Progenitor cell of endocrine pancreas (in vitro differentiated cells): ENCODE measurements at regions not wholly inside any gene's neighbourhood (a gene's known extent, or its start where the extent isn't known, plus 50 kb on each side); places are given as distances from the start of the nearest gene placed in this dataset.

ENCODE experiments used
- DNase-seq: peaks from one replicate; pipeline ENCODE4 v3.0.0; 2021; ENCODE audit warnings: low spot score; ENCODE audit not compliant: unreplicated experiment
- H3K27ac Mint-ChIP-seq: 2 replicates; pipeline ENCODE4 v1.8.0; 2021; ENCODE audit warnings: mild to moderate bottlenecking, moderate library complexity, mixed read lengths
- H3K27me3 Mint-ChIP-seq: 2 replicates; pipeline ENCODE4 v1.8.0; 2021; ENCODE audit warnings: mixed read lengths
- H3K36me3 Mint-ChIP-seq: 2 replicates; pipeline ENCODE4 v1.8.0; 2022; ENCODE audit warnings: mixed read lengths; ENCODE audit not compliant: insufficient read depth
- H3K4me1 Mint-ChIP-seq: 2 replicates; pipeline ENCODE4 v1.8.0; 2021; ENCODE audit warnings: low read depth, mixed read lengths
- H3K4me3 Mint-ChIP-seq: 2 replicates; pipeline ENCODE4 v1.8.0; 2021; ENCODE audit warnings: low read depth, mild to moderate bottlenecking, moderate library complexity, mixed read lengths
- H3K9me3 Mint-ChIP-seq: 2 replicates; pipeline ENCODE4 v1.8.0; 2021; ENCODE audit warnings: low read depth, mixed read lengths
- CTCF ChIP-seq: fragments of 200-600 bp; sonication (generic); IDR thresholded peaks from one replicate; pipeline ENCODE4 v1.5.0; 2021; ENCODE audit warnings: antibody characterized with exemption, mild to moderate bottlenecking; ENCODE audit not compliant: unreplicated experiment

GRCh38 chr6:144415014-144415413 is 129.9 kb downstream of the UTRN start:
- Mint-ChIP-seq H3K36me3 (peaks cover 6% of the 10 kb centered on the region), H3K27me3 (no peaks in the 10 kb centered on the region), H3K4me3 (no peak overlapping the region), H3K9me3 (no peaks in the 10 kb centered on the region), H3K4me1 (peaks cover 14% of the 10 kb centered on the region), H3K27ac (no peak overlapping the region)
- DNase-seq: no peak
- TF ChIP-seq CTCF: no peak

GRCh38 chr6:144415835-144416237 is 130.7 kb downstream of the UTRN start:
- no peak overlapping the region for H3K4me3 Mint-ChIP-seq
- H3K27me3 Mint-ChIP-seq: no peaks in the 10 kb centered on the region

GRCh38 chr6:144416244-144416643 is 131.1 kb downstream of the UTRN start:
- H3K36me3 Mint-ChIP-seq: peaks cover 3% of the 10 kb centered on the region
- no peaks in the 10 kb centered on the region for H3K27me3 Mint-ChIP-seq
- no peaks in the 10 kb centered on the region for H3K9me3 Mint-ChIP-seq
- H3K27ac Mint-ChIP-seq: peak overlapping the region; percentile 4
- no peak for TF ChIP-seq CTCF
- no peak overlapping the region for H3K4me3 Mint-ChIP-seq
- DNase-seq: no peak
- H3K4me1 Mint-ChIP-seq: peaks cover 16% of the 10 kb centered on the region

More at GRCh38 chr6:144415835-144416237, 130.7 kb downstream of the UTRN start:
- H3K9me3 Mint-ChIP-seq: no peaks in the 10 kb centered on the region
- no peak for DNase-seq
- peaks cover 6% of the 10 kb centered on the region for H3K36me3 Mint-ChIP-seq
- peaks cover 16% of the 10 kb centered on the region for H3K4me1 Mint-ChIP-seq
- no peak for TF ChIP-seq CTCF
- no peak overlapping the region for H3K27ac Mint-ChIP-seq

GRCh38 chr6:144416773-144417172 is 131.6 kb downstream of the UTRN start:
- Mint-ChIP-seq H3K36me3 (peaks cover under 1% of the 10 kb centered on the region), H3K9me3 (no peaks in the 10 kb centered on the region), H3K4me1 (peaks cover 14% of the 10 kb centered on the region), H3K27ac (peak overlapping the region; percentile 4), H3K4me3 (no peak overlapping the region), H3K27me3 (no peaks in the 10 kb centered on the region)
- no peak for DNase-seq
- no peak for TF ChIP-seq CTCF

GRCh38 chr6:144417681-144418080 is 132.5 kb downstream of the UTRN start:
- H3K9me3 Mint-ChIP-seq: no peaks in the 10 kb centered on the region
- no peak for DNase-seq

More at GRCh38 chr6:144417681-144418080, 132.5 kb downstream of the UTRN start:
- peaks cover 14% of the 10 kb centered on the region for H3K4me1 Mint-ChIP-seq
- peaks cover 2% of the 10 kb centered on the region for H3K36me3 Mint-ChIP-seq
- peak overlapping the region; percentile 20 for H3K27ac Mint-ChIP-seq
- H3K27me3 Mint-ChIP-seq: no peaks in the 10 kb centered on the region
- no peak for TF ChIP-seq CTCF
- H3K4me3 Mint-ChIP-seq: no peak overlapping the region
